ENCODE measurements at regions not wholly inside any gene's neighbourhood (a gene's known extent, or its start where the extent isn't known, plus 50 kb on each side); places are given as distances from the start of the nearest gene placed in this dataset.

- Mint-ChIP-seq H3K4me3 (no peak overlapping the region), H3K36me3 (ENCODE audit: insufficient read depth in 2 of 2) (peaks cover 0 to 3% of the 10 kb centered on the region in 2 donors), H3K27ac (no peak overlapping the region), H3K4me1 (ENCODE audit: low read depth) (no peaks in the 10 kb centered on the region), H3K9me3 (peaks cover 4 to 5% of the 10 kb centered on the region in 2 donors), H3K27me3 (ENCODE audit: low read depth) (no peaks in the 10 kb centered on the region)
- no peak for DNase-seq
- ATAC-seq (replicated peaks in 1 of 2), result no peak
These were observed 88.0 kb upstream of the IQSEC1 start for GRCh38 chr3:13161021-13161759.

- H3K4me3 Mint-ChIP-seq, result no peak overlapping the region
- DNase-seq, result no peak
- peaks cover 0 to 4% of the 10 kb centered on the region in 2 donors for H3K36me3 Mint-ChIP-seq (ENCODE audit: insufficient read depth in 2 of 2)
- no peak overlapping the region for H3K27ac Mint-ChIP-seq
- ATAC-seq (replicated peaks in 1 of 2), result no peak
- no peaks in the 10 kb centered on the region for H3K27me3 Mint-ChIP-seq (ENCODE audit: low read depth)
- H3K4me1 Mint-ChIP-seq (ENCODE audit: low read depth), result no peaks in the 10 kb centered on the region
- H3K9me3 Mint-ChIP-seq, result peaks cover 5 to 6% of the 10 kb centered on the region in 2 donors
These were observed 87.4 kb upstream of the IQSEC1 start for GRCh38 chr3:13160619-13161018.

GRCh38 chr3:13159890-13160289 is 86.7 kb upstream of the IQSEC1 start:
- DNase-seq, result no peak
- H3K4me3 Mint-ChIP-seq, result no peak overlapping the region
- H3K27me3 Mint-ChIP-seq (ENCODE audit: low read depth), result no peaks in the 10 kb centered on the region
- H3K27ac Mint-ChIP-seq, result no peak overlapping the region
- ATAC-seq (replicated peaks in 1 of 2), result no peak
- H3K36me3 Mint-ChIP-seq (ENCODE audit: insufficient read depth in 2 of 2), result peaks cover under 1 to 7% of the 10 kb centered on the region in 2 donors
- peaks cover 5 to 9% of the 10 kb centered on the region in 2 donors for H3K9me3 Mint-ChIP-seq
- no peaks in the 10 kb centered on the region for H3K4me1 Mint-ChIP-seq (ENCODE audit: low read depth)

- Mint-ChIP-seq H3K36me3 (ENCODE audit: insufficient read depth in 2 of 2) (peaks cover 4 to 12% of the 10 kb centered on the region in 2 donors), H3K4me1 (ENCODE audit: low read depth) (no peaks in the 10 kb centered on the region), H3K9me3 (peaks cover 6 to 15% of the 10 kb centered on the region in 2 donors), H3K27me3 (ENCODE audit: low read depth) (no peaks in the 10 kb centered on the region), H3K27ac (no peak overlapping the region), H3K4me3 (no peak overlapping the region)
- DNase-seq, result no peak
- no peak for ATAC-seq (replicated peaks in 1 of 2)
These were observed 85.6 kb upstream of the IQSEC1 start for GRCh38 chr3:13158871-13159270.

GRCh38 chr3:13158408-13158807 is 85.2 kb upstream of the IQSEC1 start:
- no peaks in the 10 kb centered on the region for H3K4me1 Mint-ChIP-seq (ENCODE audit: low read depth)

GRCh38 chr3:13157986-13158385 is 84.8 kb upstream of the IQSEC1 start:
- no peak overlapping the region for H3K4me3 Mint-ChIP-seq
- peaks cover 4 to 12% of the 10 kb centered on the region in 2 donors for H3K36me3 Mint-ChIP-seq (ENCODE audit: insufficient read depth in 2 of 2)
- H3K27ac Mint-ChIP-seq, result no peak overlapping the region
- no peak for ATAC-seq (replicated peaks in 1 of 2)
- no peak for DNase-seq
- no peaks in the 10 kb centered on the region for H3K4me1 Mint-ChIP-seq (ENCODE audit: low read depth)
- H3K27me3 Mint-ChIP-seq (ENCODE audit: low read depth), result no peaks in the 10 kb centered on the region
- peaks cover 6 to 15% of the 10 kb centered on the region in 2 donors for H3K9me3 Mint-ChIP-seq

More at GRCh38 chr3:13158408-13158807, 85.2 kb upstream of the IQSEC1 start:
- no peak for ATAC-seq (replicated peaks in 1 of 2)
- Mint-ChIP-seq H3K27ac (no peak overlapping the region), H3K36me3 (ENCODE audit: insufficient read depth in 2 of 2) (peaks cover 4 to 12% of the 10 kb centered on the region in 2 donors), H3K27me3 (ENCODE audit: low read depth) (no peaks in the 10 kb centered on the region), H3K9me3 (peaks cover 6 to 15% of the 10 kb centered on the region in 2 donors), H3K4me3 (no peak overlapping the region)
- no peak for DNase-seq

GRCh38 chr3:13152826-13153710 is 79.8 kb upstream of the IQSEC1 start:
- Mint-ChIP-seq H3K36me3 (ENCODE audit: insufficient read depth in 2 of 2) (peaks cover 4 to 12% of the 10 kb centered on the region in 2 donors), H3K27me3 (ENCODE audit: low read depth) (no peaks in the 10 kb centered on the region), H3K9me3 (peaks cover 6 to 15% of the 10 kb centered on the region in 2 donors), H3K27ac (no peak overlapping the region), H3K4me1 (ENCODE audit: low read depth) (peaks cover 10% of the 10 kb centered on the region), H3K4me3 (no peak overlapping the region)
- ATAC-seq (replicated peaks in 1 of 2), result no peak
- no peak for DNase-seq

- Mint-ChIP-seq H3K4me1 (ENCODE audit: low read depth) (peaks cover 10% of the 10 kb centered on the region), H3K36me3 (ENCODE audit: insufficient read depth in 2 of 2) (peaks cover 4 to 8% of the 10 kb centered on the region in 2 donors)
- no peak for ATAC-seq (replicated peaks in 1 of 2)
These were observed 77.4 kb upstream of the IQSEC1 start for GRCh38 chr3:13150624-13151023.

GRCh38 chr3:13149330-13150108 is 76.3 kb upstream of the IQSEC1 start:
- H3K4me3 Mint-ChIP-seq, result peak overlapping the region; percentile 33 to 50
- ATAC-seq (replicated peaks in 1 of 2), result peak; percentile 67 to 75
- H3K27ac Mint-ChIP-seq, result peak overlapping the region; percentile 52
- peaks cover 1 to 2% of the 10 kb centered on the region in 2 donors for H3K9me3 Mint-ChIP-seq
- no peaks in the 10 kb centered on the region for H3K27me3 Mint-ChIP-seq (ENCODE audit: low read depth)
- no peak for DNase-seq
- peaks cover under 1 to 2% of the 10 kb centered on the region in 2 donors for H3K36me3 Mint-ChIP-seq (ENCODE audit: insufficient read depth in 2 of 2)
- peaks cover 10% of the 10 kb centered on the region for H3K4me1 Mint-ChIP-seq (ENCODE audit: low read depth)

More at GRCh38 chr3:13150624-13151023, 77.4 kb upstream of the IQSEC1 start:
- Mint-ChIP-seq H3K4me3 (no peak overlapping the region), H3K27ac (no peak overlapping the region), H3K9me3 (peaks cover 1 to 9% of the 10 kb centered on the region in 2 donors), H3K27me3 (ENCODE audit: low read depth) (no peaks in the 10 kb centered on the region)
- no peak for DNase-seq

- H3K36me3 Mint-ChIP-seq (ENCODE audit: insufficient read depth in 2 of 2), result no peaks in the 10 kb centered on the region
- no peak for ATAC-seq (replicated peaks in 1 of 2)
- H3K27ac Mint-ChIP-seq, result no peak overlapping the region
- no peaks in the 10 kb centered on the region for H3K9me3 Mint-ChIP-seq
- no peak for DNase-seq
- no peak overlapping the region for H3K4me3 Mint-ChIP-seq
- H3K4me1 Mint-ChIP-seq (ENCODE audit: low read depth), result peaks cover 10% of the 10 kb centered on the region
- H3K27me3 Mint-ChIP-seq (ENCODE audit: low read depth), result no peaks in the 10 kb centered on the region
These were observed 75.5 kb upstream of the IQSEC1 start for GRCh38 chr3:13148561-13149329.

GRCh38 chr3:13148126-13148525 is 74.9 kb upstream of the IQSEC1 start:
- DNase-seq (no peak), ATAC-seq (replicated peaks in 1 of 2) (no peak)
- Mint-ChIP-seq H3K27ac (no peak overlapping the region), H3K4me3 (no peak overlapping the region), H3K27me3 (ENCODE audit: low read depth) (no peaks in the 10 kb centered on the region), H3K9me3 (no peaks in the 10 kb centered on the region), H3K4me1 (ENCODE audit: low read depth) (peaks cover 10% of the 10 kb centered on the region), H3K36me3 (ENCODE audit: insufficient read depth in 2 of 2) (no peaks in the 10 kb centered on the region)

GRCh38 chr3:13147344-13147743 is 74.1 kb upstream of the IQSEC1 start:
- no peaks in the 10 kb centered on the region for H3K9me3 Mint-ChIP-seq

More at GRCh38 chr3:13147344-13147743, 74.1 kb upstream of the IQSEC1 start:
- Mint-ChIP-seq H3K27ac (no peak overlapping the region), H3K27me3 (ENCODE audit: low read depth) (no peaks in the 10 kb centered on the region), H3K4me1 (ENCODE audit: low read depth) (peaks cover 10% of the 10 kb centered on the region), H3K4me3 (no peak overlapping the region), H3K36me3 (ENCODE audit: insufficient read depth in 2 of 2) (no peaks in the 10 kb centered on the region)
- no peak for ATAC-seq (replicated peaks in 1 of 2)
- no peak for DNase-seq

All from activated T-cell treated with anti-CD3 and anti-CD28 coated beads, Interleukin-2, amount 50 U/mL, for 72 hours (primary cell).